ENCODE measurements at regions not wholly inside any gene's neighbourhood (a gene's known extent, or its start where the extent isn't known, plus 50 kb on each side); places are given as distances from the start of the nearest gene placed in this dataset.
"Not testable (repeated sequence)": the region's sequence is repeated elsewhere in the genome, so short reads cannot be mapped to it uniquely, and the experiment has no call there.

DNA sequence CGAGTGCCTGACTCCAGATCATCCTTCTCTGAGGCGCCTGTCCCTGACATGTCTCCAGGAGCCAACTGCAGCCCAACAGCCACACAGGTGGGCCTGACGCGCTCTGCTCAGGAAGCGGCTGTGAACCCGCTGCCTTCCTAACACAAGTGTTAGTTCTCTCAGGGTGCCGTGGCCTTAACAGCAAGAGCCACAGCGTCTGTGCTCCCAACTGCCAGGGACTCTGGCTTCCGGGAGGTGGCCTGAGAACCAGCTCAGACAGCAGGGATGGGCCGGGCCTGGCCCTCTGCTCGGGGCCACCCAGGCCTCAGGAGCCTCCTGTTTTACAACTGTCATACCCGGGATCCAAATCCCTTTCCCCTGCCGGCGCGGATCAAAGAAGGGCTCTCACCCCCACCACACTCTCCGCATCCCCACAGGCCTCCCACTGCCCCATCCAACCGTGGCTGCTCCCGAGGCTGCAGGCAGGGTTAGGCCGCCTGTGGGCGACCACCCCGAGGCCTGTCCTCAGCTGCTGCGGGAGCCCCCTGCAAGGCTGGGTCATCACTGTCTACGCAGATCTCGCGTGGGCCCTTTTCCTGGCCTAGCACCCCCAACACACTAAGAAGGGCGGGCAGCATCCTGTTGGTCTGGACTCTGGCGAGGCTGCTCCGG, 114.2 kb upstream of the ZNF236 start:
- Histone ChIP-seq H3K27me3 (replicated peaks; ENCODE audit: control insufficient read depth, insufficient read depth, low read length, poor library complexity, severe bottlenecking) (no peaks in the 10 kb centered on the region), H3K9me3 (ENCODE audit: control insufficient read depth, low read length) (no peaks in the 10 kb centered on the region), H3K4me1 (ENCODE audit: control insufficient read depth, insufficient read depth, low read length, poor library complexity, severe bottlenecking) (peaks cover 3% of the 10 kb centered on the region), H3K4me3 (ENCODE audit: insufficient read depth, low read depth, low read length, poor library complexity, severe bottlenecking) (no peak overlapping the region), H3K36me3 (ENCODE audit: control insufficient read depth, insufficient read depth, low read length) (no peaks in the 10 kb centered on the region), H3K27ac (ENCODE audit: insufficient read depth, low read length, poor library complexity, severe bottlenecking) (no peak overlapping the region)
- no peak for DNase-seq

DNA sequence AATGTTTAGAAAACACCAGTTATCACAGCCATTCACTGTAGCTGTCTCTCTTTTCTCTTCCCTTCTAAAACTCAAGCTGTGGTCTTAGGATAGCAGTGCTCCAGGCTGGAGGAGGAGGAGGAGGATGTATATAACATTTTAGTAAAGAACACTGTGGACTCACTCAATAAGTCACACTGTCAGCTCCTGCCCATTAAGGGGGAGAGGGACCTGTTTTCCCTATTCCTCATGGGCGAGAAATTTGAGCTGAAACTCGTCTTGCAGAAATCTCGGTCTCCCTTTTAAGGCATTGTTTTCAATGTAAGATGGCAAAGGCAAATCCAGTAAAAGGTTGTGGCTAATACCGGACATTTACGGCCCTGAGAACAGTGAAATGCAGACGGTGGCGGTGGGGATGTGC, 114.8 kb upstream of the ZNF236 start:
- DNase-seq: no peak
- peaks cover 3% of the 10 kb centered on the region for H3K4me1 ChIP-seq (ENCODE audit: control insufficient read depth, insufficient read depth, low read length, poor library complexity, severe bottlenecking)
- H3K4me3 ChIP-seq (ENCODE audit: insufficient read depth, low read depth, low read length, poor library complexity, severe bottlenecking): no peak overlapping the region
- no peak overlapping the region for H3K27ac ChIP-seq (ENCODE audit: insufficient read depth, low read length, poor library complexity, severe bottlenecking)
- H3K9me3 ChIP-seq (ENCODE audit: control insufficient read depth, low read length): no peaks in the 10 kb centered on the region
- no peaks in the 10 kb centered on the region for H3K27me3 ChIP-seq (replicated peaks; ENCODE audit: control insufficient read depth, insufficient read depth, low read length, poor library complexity, severe bottlenecking)
- H3K36me3 ChIP-seq (ENCODE audit: control insufficient read depth, insufficient read depth, low read length): no peaks in the 10 kb centered on the region

DNA sequence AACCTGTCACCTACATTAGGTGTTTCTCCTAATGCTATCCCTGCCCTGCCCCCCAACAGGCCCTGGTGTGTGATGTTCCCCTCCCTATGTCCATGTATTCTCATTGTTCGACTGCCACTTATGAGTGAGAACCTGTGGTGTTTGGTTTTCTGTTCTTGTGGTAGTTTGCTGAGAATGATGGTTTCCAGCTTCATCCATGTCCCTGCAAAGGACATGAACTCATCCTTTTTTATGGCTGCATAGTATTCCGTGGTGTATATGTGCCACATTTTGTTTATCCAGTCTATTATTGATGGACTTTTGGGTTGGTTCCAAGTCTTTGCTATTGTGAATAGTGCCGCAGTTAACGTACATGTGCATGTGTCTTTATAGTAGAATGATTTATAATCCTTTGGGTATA, 117.8 kb upstream of the ZNF236 start:
- not testable (repeated sequence) for H3K36me3 ChIP-seq (ENCODE audit: control insufficient read depth, insufficient read depth, low read length); H3K27ac ChIP-seq (ENCODE audit: insufficient read depth, low read length, poor library complexity, severe bottlenecking); H3K4me1 ChIP-seq (ENCODE audit: control insufficient read depth, insufficient read depth, low read length, poor library complexity, severe bottlenecking); DNase-seq; H3K9me3 ChIP-seq (ENCODE audit: control insufficient read depth, low read length); H3K27me3 ChIP-seq (replicated peaks; ENCODE audit: control insufficient read depth, insufficient read depth, low read length, poor library complexity, severe bottlenecking); H3K4me3 ChIP-seq (ENCODE audit: insufficient read depth, low read depth, low read length, poor library complexity, severe bottlenecking)

DNA sequence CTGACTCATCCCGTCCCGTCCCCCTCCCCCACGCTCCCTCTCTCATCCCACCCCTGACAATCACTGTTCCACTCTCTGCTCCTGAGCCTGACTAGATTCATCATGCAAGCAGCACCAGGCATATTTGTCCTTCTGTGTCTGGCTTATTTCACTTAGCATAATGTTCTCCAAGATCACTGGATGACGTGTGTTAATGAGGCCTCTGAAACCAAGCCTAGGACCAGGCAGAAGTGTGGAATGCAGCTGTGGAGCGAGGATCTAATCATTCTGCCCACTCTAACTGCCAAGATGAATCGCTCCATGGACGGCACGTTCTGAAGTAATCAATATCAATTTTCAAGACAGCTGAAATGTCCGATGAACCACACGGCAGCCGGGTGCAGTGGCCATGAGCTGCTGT, 122.4 kb upstream of the ZNF236 start:
- Histone ChIP-seq H3K4me3 (ENCODE audit: insufficient read depth, low read depth, low read length, poor library complexity, severe bottlenecking) (no peak overlapping the region), H3K9me3 (ENCODE audit: control insufficient read depth, low read length) (no peaks in the 10 kb centered on the region), H3K27ac (ENCODE audit: insufficient read depth, low read length, poor library complexity, severe bottlenecking) (no peak overlapping the region), H3K4me1 (ENCODE audit: control insufficient read depth, insufficient read depth, low read length, poor library complexity, severe bottlenecking) (no peaks in the 10 kb centered on the region), H3K36me3 (ENCODE audit: control insufficient read depth, insufficient read depth, low read length) (no peaks in the 10 kb centered on the region), H3K27me3 (replicated peaks; ENCODE audit: control insufficient read depth, insufficient read depth, low read length, poor library complexity, severe bottlenecking) (peaks cover 9% of the 10 kb centered on the region)
- DNase-seq: no peak

DNA sequence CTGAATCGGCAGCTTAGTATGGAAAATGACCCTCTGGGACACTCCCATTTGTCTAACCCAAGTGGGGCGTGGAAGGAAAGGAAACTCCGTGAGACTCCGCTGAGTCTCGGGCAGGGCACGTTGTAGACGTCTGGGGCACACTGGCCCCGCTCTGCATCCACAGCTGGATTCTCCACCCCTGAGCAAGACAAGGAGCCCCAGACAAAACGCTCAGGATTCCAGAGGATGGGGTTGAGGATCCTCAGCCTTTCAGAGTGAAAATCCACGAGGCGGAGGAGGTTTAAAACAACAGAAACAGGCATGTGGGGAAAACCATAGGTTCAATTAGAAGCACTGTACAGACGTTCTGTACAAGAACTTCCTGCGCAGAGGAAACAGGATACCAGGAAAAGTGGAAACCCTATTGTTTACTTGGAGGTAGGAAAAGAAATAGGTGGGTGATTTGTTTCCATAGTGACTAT, 124.9 kb upstream of the ZNF236 start:
- Histone ChIP-seq H3K9me3 (ENCODE audit: control insufficient read depth, low read length) (no peaks in the 10 kb centered on the region), H3K27me3 (replicated peaks; ENCODE audit: control insufficient read depth, insufficient read depth, low read length, poor library complexity, severe bottlenecking) (peaks cover 9% of the 10 kb centered on the region), H3K4me3 (ENCODE audit: insufficient read depth, low read depth, low read length, poor library complexity, severe bottlenecking) (no peak overlapping the region), H3K27ac (ENCODE audit: insufficient read depth, low read length, poor library complexity, severe bottlenecking) (no peak overlapping the region), H3K36me3 (ENCODE audit: control insufficient read depth, insufficient read depth, low read length) (no peaks in the 10 kb centered on the region), H3K4me1 (ENCODE audit: control insufficient read depth, insufficient read depth, low read length, poor library complexity, severe bottlenecking) (no peaks in the 10 kb centered on the region)
- DNase-seq: no peak

DNA sequence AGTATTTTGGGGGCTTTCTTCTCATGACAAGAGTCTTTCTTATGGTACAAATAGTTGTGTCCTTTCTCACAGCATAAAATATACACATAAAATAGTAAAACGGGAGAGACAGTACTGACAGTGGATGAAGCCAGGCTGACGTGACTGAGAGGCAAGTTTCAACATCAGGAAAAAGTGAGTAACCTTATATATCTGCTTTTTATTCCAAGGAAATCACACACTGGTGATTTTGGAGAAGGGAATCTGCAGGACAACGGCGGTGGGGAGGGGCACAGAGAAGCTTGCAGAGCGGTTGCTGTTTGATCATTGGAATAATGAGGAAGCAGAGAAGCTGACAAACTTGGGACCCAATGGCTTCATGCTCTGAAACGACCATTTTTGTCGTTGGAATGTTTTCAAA, 130.6 kb upstream of the ZNF236 start:
- no peaks in the 10 kb centered on the region for H3K27me3 ChIP-seq (replicated peaks; ENCODE audit: control insufficient read depth, insufficient read depth, low read length, poor library complexity, severe bottlenecking)

DNA sequence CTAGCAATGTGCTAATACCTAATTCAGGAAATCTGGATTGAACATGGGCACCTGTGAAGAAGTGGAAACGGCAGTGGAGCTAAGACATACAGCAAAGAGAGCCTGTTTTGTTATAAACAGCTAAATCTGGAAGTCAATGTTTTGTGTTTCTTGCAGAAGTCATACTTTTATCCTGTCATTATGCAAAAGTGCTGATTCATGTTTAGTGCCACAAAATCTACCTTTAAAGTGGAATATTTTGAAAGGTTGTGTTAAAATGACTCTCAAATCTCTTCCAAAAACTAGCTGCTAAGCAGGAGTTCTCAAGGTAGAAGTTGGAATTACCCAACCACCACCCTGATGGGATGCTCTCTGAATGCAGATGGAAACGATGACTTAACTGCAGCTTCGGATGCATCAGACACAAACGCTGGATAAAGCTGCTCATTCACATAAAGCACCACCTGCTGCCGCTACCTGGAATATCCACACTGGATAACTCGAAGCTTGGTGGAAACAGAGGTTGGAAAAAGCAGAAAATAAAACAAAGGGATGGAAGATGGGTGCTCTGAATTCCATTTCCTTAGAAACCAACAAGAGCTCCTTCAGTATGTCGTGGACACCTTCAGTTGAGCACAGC, 132.6 kb upstream of the ZNF236 start:
- Histone ChIP-seq H3K36me3 (ENCODE audit: control insufficient read depth, insufficient read depth, low read length) (no peaks in the 10 kb centered on the region), H3K4me1 (ENCODE audit: control insufficient read depth, insufficient read depth, low read length, poor library complexity, severe bottlenecking) (no peaks in the 10 kb centered on the region), H3K27ac (ENCODE audit: insufficient read depth, low read length, poor library complexity, severe bottlenecking) (no peak overlapping the region), H3K4me3 (ENCODE audit: insufficient read depth, low read depth, low read length, poor library complexity, severe bottlenecking) (no peak overlapping the region), H3K9me3 (ENCODE audit: control insufficient read depth, low read length) (no peaks in the 10 kb centered on the region), H3K27me3 (replicated peaks; ENCODE audit: control insufficient read depth, insufficient read depth, low read length, poor library complexity, severe bottlenecking) (no peaks in the 10 kb centered on the region)
- no peak for DNase-seq

More for the DNA sequence above, 130.6 kb upstream of the ZNF236 start:
- no peaks in the 10 kb centered on the region for H3K4me1 ChIP-seq (ENCODE audit: control insufficient read depth, insufficient read depth, low read length, poor library complexity, severe bottlenecking)
- DNase-seq: no peak
- no peak overlapping the region for H3K4me3 ChIP-seq (ENCODE audit: insufficient read depth, low read depth, low read length, poor library complexity, severe bottlenecking)
- H3K9me3 ChIP-seq (ENCODE audit: control insufficient read depth, low read length): no peaks in the 10 kb centered on the region
- H3K27ac ChIP-seq (ENCODE audit: insufficient read depth, low read length, poor library complexity, severe bottlenecking): no peak overlapping the region
- no peaks in the 10 kb centered on the region for H3K36me3 ChIP-seq (ENCODE audit: control insufficient read depth, insufficient read depth, low read length)

DNA sequence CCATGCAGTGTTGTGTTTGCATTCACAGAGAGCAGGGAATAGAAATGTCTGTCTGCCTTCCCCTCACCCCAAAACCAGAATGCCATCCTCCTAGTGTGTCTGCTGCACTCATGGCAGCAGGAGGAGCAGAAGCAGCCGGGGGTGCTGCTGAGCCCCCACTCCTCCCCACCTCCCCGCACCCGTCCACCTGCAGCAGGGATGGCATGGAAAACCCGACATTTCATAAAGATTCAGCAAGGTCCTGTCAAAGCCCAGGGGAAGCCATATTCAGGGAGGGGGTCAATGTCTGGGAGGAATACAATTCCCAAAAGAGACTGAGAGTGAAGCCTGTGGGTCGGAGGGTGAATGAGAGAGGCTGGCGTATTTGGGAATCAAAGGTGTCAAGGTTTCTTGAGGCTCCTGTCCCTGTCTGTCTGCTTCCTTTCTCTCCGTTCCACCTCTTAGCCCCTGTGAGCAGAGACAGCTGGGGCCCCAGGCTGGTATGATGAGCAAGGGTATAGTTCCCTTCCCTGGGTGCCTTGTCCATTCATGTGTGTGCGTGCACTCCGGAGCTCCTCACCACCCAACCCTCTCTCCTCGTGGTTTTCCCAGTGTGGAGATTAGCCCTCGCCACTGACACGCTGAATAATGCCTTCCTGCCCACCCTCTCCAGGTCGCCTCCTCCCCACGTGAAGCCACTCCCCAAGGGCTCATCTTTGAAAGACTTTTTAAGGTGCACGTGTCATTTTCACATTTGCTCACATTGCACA, 133.5 kb upstream of the ZNF236 start:
- no peaks in the 10 kb centered on the region for H3K9me3 ChIP-seq (ENCODE audit: control insufficient read depth, low read length)
- no peak overlapping the region for H3K27ac ChIP-seq (ENCODE audit: insufficient read depth, low read length, poor library complexity, severe bottlenecking)
- no peaks in the 10 kb centered on the region for H3K27me3 ChIP-seq (replicated peaks; ENCODE audit: control insufficient read depth, insufficient read depth, low read length, poor library complexity, severe bottlenecking)
- no peak for DNase-seq
- no peak overlapping the region for H3K4me3 ChIP-seq (ENCODE audit: insufficient read depth, low read depth, low read length, poor library complexity, severe bottlenecking)
- H3K36me3 ChIP-seq (ENCODE audit: control insufficient read depth, insufficient read depth, low read length): no peaks in the 10 kb centered on the region
- no peaks in the 10 kb centered on the region for H3K4me1 ChIP-seq (ENCODE audit: control insufficient read depth, insufficient read depth, low read length, poor library complexity, severe bottlenecking)

DNA sequence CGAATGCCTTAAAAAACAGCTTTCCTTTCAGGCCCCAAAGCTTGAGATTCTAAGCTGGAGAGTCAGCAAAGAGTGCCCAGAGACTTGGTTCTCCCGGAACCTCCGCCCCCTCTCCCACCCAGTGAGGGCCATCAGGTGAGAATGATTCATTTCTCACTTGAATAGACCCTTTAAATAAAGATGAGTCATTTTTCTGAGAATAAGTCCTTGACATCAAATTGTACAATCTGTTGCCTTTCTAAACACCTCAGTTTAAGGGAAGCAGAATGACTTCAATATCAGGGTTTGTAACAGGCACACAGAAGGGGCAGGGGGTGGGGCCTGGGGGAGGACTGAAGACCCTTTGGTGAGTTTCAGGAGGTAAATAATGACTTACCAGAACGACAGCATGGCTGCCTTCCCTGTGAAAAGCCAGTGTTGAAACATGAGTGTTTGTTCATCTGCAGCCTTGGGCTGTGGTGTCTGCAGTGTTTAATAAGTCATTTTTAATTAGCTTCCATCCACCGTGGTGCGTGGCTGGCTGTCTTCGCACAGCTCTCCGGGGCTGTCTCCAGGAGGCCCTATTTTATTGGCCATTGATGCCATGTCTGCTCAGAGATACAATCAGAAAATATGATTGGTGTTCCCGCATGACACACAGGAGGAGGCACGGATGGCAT, 134.9 kb upstream of the ZNF236 start:
- no peaks in the 10 kb centered on the region for H3K4me1 ChIP-seq (ENCODE audit: control insufficient read depth, insufficient read depth, low read length, poor library complexity, severe bottlenecking)
- H3K27ac ChIP-seq (ENCODE audit: insufficient read depth, low read length, poor library complexity, severe bottlenecking): no peak overlapping the region
- no peak overlapping the region for H3K4me3 ChIP-seq (ENCODE audit: insufficient read depth, low read depth, low read length, poor library complexity, severe bottlenecking)
- no peak for DNase-seq
- no peaks in the 10 kb centered on the region for H3K27me3 ChIP-seq (replicated peaks; ENCODE audit: control insufficient read depth, insufficient read depth, low read length, poor library complexity, severe bottlenecking)
- no peaks in the 10 kb centered on the region for H3K9me3 ChIP-seq (ENCODE audit: control insufficient read depth, low read length)
- H3K36me3 ChIP-seq (ENCODE audit: control insufficient read depth, insufficient read depth, low read length): no peaks in the 10 kb centered on the region
